ENCODE measurements at regions not wholly inside any gene's neighbourhood (a gene's known extent, or its start where the extent isn't known, plus 50 kb on each side); places are given as distances from the start of the nearest gene placed in this dataset.

GRCh38 chr11:71066311-71066710 lies 186.1 kb downstream of the SHANK2 start:
- no peak overlapping the region for H3K4me3 ChIP-seq (ENCODE audit: low read depth, low read length)
- no peak for TF ChIP-seq CTCF (IDR thresholded peaks at IDR 0.05; ENCODE audit: insufficient read depth, low read length)
- no peak for DNase-seq (ENCODE audit: low read depth)

- no peak for DNase-seq (ENCODE audit: low read depth)
- TF ChIP-seq CTCF (IDR thresholded peaks at IDR 0.05; ENCODE audit: insufficient read depth, low read length), result no peak
- H3K4me3 ChIP-seq (ENCODE audit: low read depth, low read length), result no peak overlapping the region
These were observed 186.5 kb downstream of the SHANK2 start for GRCh38 chr11:71065841-71066240.

GRCh38 chr11:71064702-71065515 lies 187.5 kb downstream of the SHANK2 start:
- H3K4me3 ChIP-seq (ENCODE audit: low read depth, low read length), result no peak overlapping the region
- DNase-seq (ENCODE audit: low read depth), result no peak
- no peak for TF ChIP-seq CTCF (IDR thresholded peaks at IDR 0.05; ENCODE audit: insufficient read depth, low read length)

- no peak overlapping the region for H3K4me3 ChIP-seq (ENCODE audit: low read depth, low read length)
- no peak for DNase-seq (ENCODE audit: low read depth)
- TF ChIP-seq CTCF (IDR thresholded peaks at IDR 0.05; ENCODE audit: insufficient read depth, low read length), result no peak
These were observed 188.2 kb downstream of the SHANK2 start for GRCh38 chr11:71064183-71064582.

- no peak for DNase-seq (ENCODE audit: low read depth)
- TF ChIP-seq CTCF (IDR thresholded peaks at IDR 0.05; ENCODE audit: insufficient read depth, low read length), result no peak
- H3K4me3 ChIP-seq (ENCODE audit: low read depth, low read length), result no peak overlapping the region
These were observed 189.2 kb downstream of the SHANK2 start for GRCh38 chr11:71063129-71063528.

GRCh38 chr11:71062199-71062598 lies 190.2 kb downstream of the SHANK2 start:
- DNase-seq (ENCODE audit: low read depth), result no peak
- TF ChIP-seq CTCF (IDR thresholded peaks at IDR 0.05; ENCODE audit: insufficient read depth, low read length), result no peak
- no peak overlapping the region for H3K4me3 ChIP-seq (ENCODE audit: low read depth, low read length)

- TF ChIP-seq CTCF (IDR thresholded peaks at IDR 0.05; ENCODE audit: insufficient read depth, low read length), result no peak
- H3K4me3 ChIP-seq (ENCODE audit: low read depth, low read length), result no peak overlapping the region
- no peak for DNase-seq (ENCODE audit: low read depth)
These were observed 192.0 kb downstream of the SHANK2 start for GRCh38 chr11:71060391-71060791.
